HG02840 (cell line): ENCODE measurements at regions not wholly inside any gene's neighbourhood (a gene's known extent, or its start where the extent isn't known, plus 50 kb on each side); places are given as distances from the start of the nearest gene placed in this dataset.
"Not testable (repeated sequence)": the region's sequence is repeated elsewhere in the genome, so short reads cannot be mapped to it uniquely, and the experiment has no call there.

Experiments used
- ATAC-seq: cut with Tn5 transposase; IDR thresholded peaks from one replicate; pipeline ENCODE4 v1.9.1; 2021; ENCODE audit warnings: mild to moderate bottlenecking, moderate library complexity, moderate number of reproducible peaks; ENCODE audit not compliant: unreplicated experiment, low FRiP score

DNA sequence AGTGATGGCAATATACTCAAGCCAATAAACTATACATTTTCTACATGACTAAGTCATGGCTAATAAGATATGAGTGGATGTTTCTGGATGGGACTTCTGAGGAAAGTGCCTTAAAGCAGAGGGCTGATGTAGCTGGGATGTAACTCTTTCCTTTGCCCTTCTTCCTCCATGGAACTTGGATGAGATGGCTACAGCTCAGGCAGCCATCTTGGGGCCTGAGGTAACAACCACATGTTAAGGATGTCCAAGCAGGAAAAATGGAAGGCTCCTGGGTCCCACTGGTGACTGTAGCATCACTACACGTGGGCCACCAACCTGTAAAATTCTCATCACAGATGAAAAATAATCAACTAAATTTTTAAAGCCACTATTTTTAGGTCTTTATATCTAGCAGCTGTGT lies 54.4 kb upstream of the GRIP1 start:
- ATAC-seq: no peak

- no peak for ATAC-seq
Observed at GRCh38 chr12:66733839-66734238, 55.0 kb upstream of the GRIP1 start.

- ATAC-seq: no peak
Observed at GRCh38 chr12:66735275-66735674, 56.4 kb upstream of the GRIP1 start.

GRCh38 chr12:66736931-66737330 lies 58.1 kb upstream of the GRIP1 start:
- ATAC-seq: no peak

- ATAC-seq: no peak
Observed at GRCh38 chr12:66739266-66739665, 60.4 kb upstream of the GRIP1 start.

GRCh38 chr12:66739940-66740651 lies 61.2 kb upstream of the GRIP1 start:
- ATAC-seq: no peak

DNA sequence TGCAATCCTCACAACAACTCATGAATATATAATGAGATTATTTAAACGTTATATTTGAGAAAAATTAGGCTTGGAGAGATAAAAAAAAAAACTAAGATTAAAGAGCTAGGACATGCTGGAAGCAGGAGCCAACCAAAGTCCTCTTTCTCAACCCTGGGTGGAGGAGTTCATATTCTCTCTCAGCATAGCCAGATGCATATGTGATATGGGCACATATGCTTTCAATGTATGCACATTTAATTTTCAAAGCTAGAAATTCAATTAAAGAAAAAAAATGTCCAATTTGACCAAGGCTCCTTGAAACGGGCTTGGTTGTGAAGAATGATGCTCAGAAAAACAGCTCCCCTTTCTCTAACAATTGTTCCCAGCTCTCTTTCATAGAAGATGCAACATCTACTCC lies 61.9 kb upstream of the GRIP1 start:
- no peak for ATAC-seq

GRCh38 chr12:66741919-66742318 lies 63.0 kb upstream of the GRIP1 start:
- no peak for ATAC-seq

DNA sequence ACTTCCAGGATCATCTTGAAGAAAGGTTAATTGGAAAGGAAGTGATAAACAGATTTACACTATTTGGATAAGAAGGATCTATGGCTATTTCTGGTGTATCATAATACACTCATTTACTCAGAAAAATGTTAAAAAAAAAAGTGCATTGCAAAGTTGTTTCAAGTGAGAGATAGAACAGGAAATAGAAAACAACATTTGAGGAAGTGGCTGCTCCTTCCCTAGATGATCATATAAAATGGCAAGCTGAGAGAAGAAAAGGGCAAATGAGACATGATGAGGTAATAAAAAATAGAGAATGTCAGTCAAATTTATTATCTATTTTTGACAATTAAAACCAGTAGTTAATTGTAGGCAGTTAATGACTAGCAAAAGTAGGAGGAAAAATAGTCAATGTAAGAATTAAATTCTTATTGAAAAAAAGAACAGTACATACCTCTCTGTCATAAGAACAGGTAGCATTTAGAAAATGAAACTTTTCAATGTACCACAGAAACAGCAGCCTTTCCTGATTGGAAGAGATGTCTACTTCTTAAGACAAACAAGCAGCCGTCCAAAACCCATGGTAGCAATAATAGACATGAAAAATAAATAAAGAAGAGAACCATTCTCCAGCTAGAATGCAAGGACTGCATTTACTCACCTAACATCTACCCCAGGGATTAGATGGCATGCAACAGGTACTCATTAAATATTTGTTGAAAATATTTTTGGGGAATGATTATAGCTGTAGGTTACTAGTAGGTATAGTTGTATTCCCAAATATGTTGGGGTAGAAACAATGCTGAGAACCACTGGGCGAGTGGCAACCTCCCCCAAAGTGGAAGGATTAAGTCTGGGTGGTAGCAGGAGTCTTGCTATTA lies 63.9 kb upstream of the GRIP1 start:
- ATAC-seq: no peak

- no peak for ATAC-seq
Observed at GRCh38 chr12:66744461-66744860, 65.6 kb upstream of the GRIP1 start.

- no peak for ATAC-seq
Observed at GRCh38 chr12:66744956-66745383, 66.1 kb upstream of the GRIP1 start.

DNA sequence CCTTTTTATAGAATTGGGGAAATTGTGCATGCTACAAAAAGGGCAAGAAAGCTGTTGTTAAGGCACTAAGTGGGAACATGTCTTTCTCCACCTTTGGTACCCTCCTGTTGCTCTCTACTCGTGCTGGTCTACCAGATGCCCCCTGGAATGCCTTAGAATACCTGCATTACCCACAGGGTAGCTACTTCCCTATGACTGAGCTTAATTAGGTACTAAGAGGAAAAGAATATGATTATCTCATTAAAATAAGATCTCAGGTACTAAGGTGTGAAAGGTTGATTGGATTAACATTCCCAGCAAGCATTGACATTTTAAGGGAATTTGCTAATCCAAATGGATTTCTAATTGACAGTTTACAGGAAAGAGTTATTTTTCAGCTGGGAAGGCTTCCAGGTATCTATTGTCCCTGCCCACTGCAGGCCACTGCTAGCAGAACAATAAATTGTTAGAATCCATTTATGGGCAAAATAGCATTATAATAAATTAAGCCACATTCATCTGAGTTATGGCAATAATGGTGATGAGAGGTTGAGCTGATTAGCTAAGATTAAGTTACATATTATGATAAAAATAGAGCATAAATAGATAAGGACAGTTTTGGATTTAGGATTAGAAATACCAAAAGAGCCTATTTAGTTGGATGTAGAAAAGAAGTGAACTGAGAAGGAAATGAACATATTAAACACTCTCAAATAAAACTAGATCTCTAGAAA lies 67.8 kb upstream of the GRIP1 start:
- ATAC-seq: no peak

- no peak for ATAC-seq
Observed at GRCh38 chr12:66751432-66752113, 72.7 kb upstream of the GRIP1 start.

DNA sequence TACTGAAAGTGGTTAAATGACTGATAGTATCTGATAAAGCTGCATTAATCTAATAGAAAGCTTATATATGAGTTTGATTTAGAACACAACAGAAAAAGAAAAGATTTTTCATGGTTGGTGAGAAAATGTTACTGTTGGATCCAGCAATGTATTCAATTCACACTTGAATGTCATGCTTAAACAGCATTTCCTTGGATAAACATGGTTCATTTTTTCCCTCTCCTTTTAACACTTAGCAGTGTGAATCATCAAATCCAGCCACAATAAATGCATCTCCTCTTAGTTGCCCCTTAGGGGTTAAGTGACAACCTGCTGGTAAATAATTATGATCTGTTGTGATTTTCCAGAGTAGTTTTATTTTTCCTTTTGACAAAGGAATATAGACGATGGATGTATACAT lies 74.9 kb upstream of the GRIP1 start:
- no peak for ATAC-seq

DNA sequence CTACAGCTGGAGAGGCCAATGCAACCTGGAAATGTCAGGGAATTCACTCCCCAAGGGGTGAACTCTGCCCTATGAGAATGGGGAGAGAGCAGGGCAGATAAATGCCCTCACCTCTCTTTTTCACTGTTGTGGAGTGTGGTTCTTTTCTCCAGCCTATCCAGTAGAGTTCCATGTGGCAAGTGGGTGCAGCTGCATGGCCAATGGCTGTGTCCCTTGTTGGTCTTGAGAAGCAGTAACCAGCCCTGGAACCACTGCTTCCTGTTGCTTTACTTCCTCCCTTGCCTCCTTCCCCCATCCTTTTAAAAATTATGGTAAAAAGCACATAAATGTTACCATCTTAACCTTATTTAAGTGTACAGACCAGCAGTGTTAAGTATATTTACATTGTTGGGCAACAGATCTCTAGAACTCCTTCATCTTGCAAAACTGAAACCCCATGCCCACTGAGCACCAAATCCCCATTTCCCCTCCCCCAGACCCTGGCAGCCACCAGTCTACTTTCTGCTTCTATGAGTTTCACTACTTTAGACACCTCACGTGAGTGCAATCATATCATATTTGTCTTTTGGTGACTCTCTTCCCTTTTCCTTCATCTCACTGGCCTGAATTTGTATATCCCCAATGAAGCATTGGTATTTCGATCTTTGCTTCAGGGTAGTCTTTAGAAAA lies 77.0 kb upstream of the GRIP1 start:
- no peak for ATAC-seq

GRCh38 chr12:66756631-66757030 lies 77.8 kb upstream of the GRIP1 start:
- no peak for ATAC-seq

DNA sequence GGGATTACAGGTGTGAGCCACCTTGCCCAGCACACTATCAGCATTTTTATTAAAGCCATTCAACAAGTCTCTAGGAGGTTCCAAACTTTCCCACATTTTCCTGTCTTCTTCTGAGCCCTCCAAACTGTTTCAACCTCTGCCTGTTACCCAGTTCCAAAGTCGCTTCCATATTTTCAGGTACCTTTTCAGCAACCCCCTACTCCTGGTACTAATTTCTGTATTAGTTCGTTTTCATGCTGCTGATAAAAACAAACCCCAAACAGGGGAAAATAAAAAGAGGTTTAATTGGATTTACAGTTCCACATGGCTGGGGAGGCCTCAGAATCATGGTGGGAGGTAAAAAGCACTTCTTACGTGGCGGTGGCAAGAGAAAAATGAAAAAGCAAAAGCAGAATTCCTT lies 81.2 kb upstream of the GRIP1 start:
- ATAC-seq: not testable (repeated sequence)

DNA sequence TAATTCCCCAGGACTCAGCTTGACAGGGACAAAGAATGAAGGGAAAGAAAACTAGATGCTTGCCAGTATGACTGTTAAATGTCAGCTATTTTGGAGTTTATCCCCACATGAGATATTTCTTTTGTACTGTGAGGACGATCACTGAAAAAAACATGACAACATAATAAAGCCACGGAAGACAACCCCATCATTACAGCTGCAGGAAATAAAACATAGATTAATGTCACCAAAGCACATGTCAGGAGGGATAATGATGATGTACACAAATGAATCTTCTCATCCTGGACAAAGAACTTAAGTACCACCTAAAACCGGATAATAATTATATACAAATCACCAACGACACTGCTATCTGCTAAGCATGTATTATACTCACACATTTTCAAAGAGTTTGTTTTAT lies 84.6 kb upstream of the GRIP1 start:
- ATAC-seq: no peak

DNA sequence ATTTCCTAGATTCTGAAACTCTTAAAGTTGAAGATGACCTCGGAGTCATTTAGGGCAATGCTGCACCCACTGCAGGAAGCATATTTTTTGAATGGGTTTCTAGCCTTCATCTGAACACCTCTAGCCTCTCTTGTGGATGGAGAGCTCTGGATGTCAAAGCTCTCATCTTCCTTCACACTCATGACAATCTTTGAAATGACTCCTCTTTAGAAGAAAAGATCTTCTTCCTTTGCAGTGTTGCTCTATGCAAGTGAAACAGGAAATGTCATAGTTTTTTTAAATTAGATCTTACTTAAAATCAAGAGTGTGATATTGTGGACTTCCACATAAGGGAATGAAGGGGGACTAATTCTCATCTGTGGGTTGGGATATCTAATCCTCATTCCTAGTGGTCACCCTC lies 86.3 kb upstream of the GRIP1 start:
- no peak for ATAC-seq

GRCh38 chr12:66767536-66767935 lies 88.7 kb upstream of the GRIP1 start:
- no peak for ATAC-seq
